SJSA1 (cell line): ENCODE measurements at regions not wholly inside any gene's neighbourhood (a gene's known extent, or its start where the extent isn't known, plus 50 kb on each side); places are given as distances from the start of the nearest gene placed in this dataset.
"Not testable (repeated sequence)": the region's sequence is repeated elsewhere in the genome, so short reads cannot be mapped to it uniquely, and the experiment has no call there.

Source experiments
- DNase-seq, 2 experiments: peaks; one replicate each; pipeline ENCODE4 v3.0.0-alpha.2; 2015 to 2020; ENCODE audit warnings: low spot score in 2 of 2, low read depth in 1 of 2
- H3K27ac ChIP-seq: fragments of 250-450 bp; sonication (Bioruptor Pico); 2 replicates; pipeline ENCODE4 v1.5.1; 2020; ENCODE audit warnings: mild to moderate bottlenecking, moderate library complexity
- H3K27me3 ChIP-seq: fragments of 250-450 bp; sonication (Bioruptor Pico); replicated peaks from 2 replicates; pipeline ENCODE4 v1.5.1; 2020; ENCODE audit warnings: mild to moderate bottlenecking, moderate library complexity
- H3K36me3 ChIP-seq: fragments of 250-450 bp; sonication (Bioruptor Pico); 2 replicates; pipeline ENCODE4 v1.5.1; 2020; ENCODE audit warnings: mild to moderate bottlenecking
- H3K4me1 ChIP-seq: fragments of 250-450 bp; sonication (Bioruptor Pico); replicated peaks from 2 replicates; pipeline ENCODE4 v1.6.1; 2021; ENCODE audit warnings: mild to moderate bottlenecking
- H3K4me3 ChIP-seq: fragments of 250-450 bp; sonication (Bioruptor Pico); 2 replicates; pipeline ENCODE4 v1.5.1; 2020; ENCODE audit warnings: mild to moderate bottlenecking
- H3K9me3 ChIP-seq: fragments of 250-450 bp; sonication (Bioruptor Pico); replicated peaks from 2 replicates; pipeline ENCODE4 v1.5.1; 2020; ENCODE audit warnings: mild to moderate bottlenecking

DNA sequence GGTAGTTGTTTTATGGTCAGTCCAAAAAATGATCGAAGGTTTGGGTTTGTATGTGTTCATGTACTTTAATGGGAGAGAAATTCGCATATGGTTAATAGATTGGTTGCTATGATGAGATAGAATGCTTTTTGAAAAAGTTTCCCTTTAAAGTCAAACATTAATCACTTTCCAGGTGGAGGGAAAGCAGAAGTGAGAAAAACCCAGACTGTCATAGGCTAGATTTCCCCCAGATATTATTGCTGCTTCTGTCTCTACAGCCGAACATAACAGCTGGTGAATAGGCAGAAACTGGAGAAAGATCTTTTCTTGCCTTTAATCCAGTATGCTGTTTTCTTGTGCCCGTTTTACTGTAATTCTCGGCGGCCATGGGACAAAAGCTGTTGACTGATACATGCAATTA, 287.6 kb downstream of the SOX2 start:
- Histone ChIP-seq H3K4me1 (no peaks in the 10 kb centered on the region), H3K9me3 (no peaks in the 10 kb centered on the region), H3K36me3 (no peaks in the 10 kb centered on the region), H3K27ac (no peak overlapping the region), H3K4me3 (no peak overlapping the region), H3K27me3 (no peaks in the 10 kb centered on the region)
- no peak for DNase-seq

DNA sequence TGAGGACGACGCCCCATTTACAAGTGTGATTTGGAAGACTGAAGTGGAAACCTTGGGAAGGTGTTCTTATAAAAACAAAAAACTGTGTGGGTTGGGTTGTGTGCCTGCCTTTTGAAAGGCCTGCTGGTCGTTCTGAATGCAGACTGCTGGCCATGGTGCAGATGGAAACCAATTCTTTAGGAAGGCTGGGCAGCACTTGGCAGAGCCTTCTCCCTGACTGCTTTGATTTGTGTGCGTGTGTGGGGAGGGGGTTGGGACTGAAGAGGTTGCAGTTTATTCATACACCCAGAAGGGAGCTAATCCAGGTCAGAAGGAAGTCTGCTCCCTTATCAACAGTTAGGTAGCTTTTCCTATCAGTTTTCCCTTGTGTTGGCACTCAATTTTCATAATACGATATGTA, 288.7 kb downstream of the SOX2 start:
- no peak for DNase-seq
- no peaks in the 10 kb centered on the region for H3K27me3 ChIP-seq
- no peaks in the 10 kb centered on the region for H3K36me3 ChIP-seq
- H3K4me1 ChIP-seq = no peaks in the 10 kb centered on the region
- no peaks in the 10 kb centered on the region for H3K9me3 ChIP-seq
- no peak overlapping the region for H3K27ac ChIP-seq
- no peak overlapping the region for H3K4me3 ChIP-seq

DNA sequence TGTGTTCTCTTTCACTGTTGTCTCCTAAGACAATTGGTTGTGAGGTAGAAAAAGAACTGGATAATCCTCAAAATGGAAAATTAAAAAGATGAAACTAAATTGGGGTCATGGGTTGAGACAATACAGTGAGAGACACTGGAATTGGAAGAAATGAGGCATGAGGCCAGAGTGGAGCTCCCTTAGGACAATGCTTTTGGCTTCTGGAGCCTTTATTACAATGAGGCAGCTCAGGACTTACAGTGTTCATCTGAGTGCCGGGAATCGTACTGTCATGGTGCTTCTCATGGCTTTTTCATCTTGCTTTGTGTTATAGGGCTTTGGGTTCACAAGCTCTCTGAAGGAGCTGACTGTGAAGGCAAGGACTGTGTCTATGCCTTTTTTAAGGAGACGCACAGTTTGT, 293.5 kb downstream of the SOX2 start:
- H3K4me1 ChIP-seq = no peaks in the 10 kb centered on the region
- no peaks in the 10 kb centered on the region for H3K9me3 ChIP-seq
- DNase-seq = no peak
- H3K27me3 ChIP-seq = no peaks in the 10 kb centered on the region
- H3K4me3 ChIP-seq = no peak overlapping the region
- no peak overlapping the region for H3K27ac ChIP-seq
- H3K36me3 ChIP-seq = no peaks in the 10 kb centered on the region

DNA sequence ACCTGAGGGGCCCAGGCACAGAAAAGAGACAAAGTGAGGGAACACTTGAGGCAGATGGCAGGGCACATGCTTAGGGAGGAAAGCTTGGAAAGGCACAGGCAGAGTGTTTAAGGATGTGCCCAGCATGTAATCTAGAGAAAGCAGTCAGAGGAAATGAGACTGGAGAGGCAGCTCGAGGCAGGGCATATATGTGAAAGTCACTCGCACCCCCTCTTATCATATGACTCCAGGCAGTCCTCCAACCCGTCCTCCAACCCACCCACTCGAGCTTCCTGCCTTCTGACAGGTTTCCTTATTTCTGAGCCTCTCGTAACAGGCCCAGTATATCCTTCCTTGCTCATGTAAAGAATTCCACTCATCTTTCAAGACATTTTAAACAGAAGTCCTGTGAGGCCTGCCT, 294.0 kb downstream of the SOX2 start:
- Histone ChIP-seq H3K4me1 (no peaks in the 10 kb centered on the region), H3K4me3 (no peak overlapping the region), H3K27ac (no peak overlapping the region), H3K36me3 (no peaks in the 10 kb centered on the region), H3K27me3 (no peaks in the 10 kb centered on the region), H3K9me3 (no peaks in the 10 kb centered on the region)
- DNase-seq = no peak

- Histone ChIP-seq H3K4me1 (no peaks in the 10 kb centered on the region), H3K27ac (no peak overlapping the region), H3K9me3 (no peaks in the 10 kb centered on the region), H3K4me3 (no peak overlapping the region), H3K36me3 (no peaks in the 10 kb centered on the region), H3K27me3 (no peaks in the 10 kb centered on the region)
- no peak for DNase-seq
These were observed 294.7 kb downstream of the SOX2 start for GRCh38 chr3:182006431-182006830.

GRCh38 chr3:182007441-182007840, 295.7 kb downstream of the SOX2 start:
- H3K4me3 ChIP-seq = no peak overlapping the region

GRCh38 chr3:182018361-182018760, 306.6 kb downstream of the SOX2 start:
- no peaks in the 10 kb centered on the region for H3K27me3 ChIP-seq
- H3K4me1 ChIP-seq = no peaks in the 10 kb centered on the region
- no peak overlapping the region for H3K27ac ChIP-seq
- no peaks in the 10 kb centered on the region; the same call in 1 of the 2 replicates for H3K9me3 ChIP-seq
- H3K4me3 ChIP-seq = no peak overlapping the region
- no peaks in the 10 kb centered on the region for H3K36me3 ChIP-seq
- DNase-seq = no peak

More at GRCh38 chr3:182007441-182007840, 295.7 kb downstream of the SOX2 start:
- Histone ChIP-seq H3K27me3 (no peaks in the 10 kb centered on the region), H3K27ac (no peak overlapping the region), H3K36me3 (no peaks in the 10 kb centered on the region), H3K9me3 (no peaks in the 10 kb centered on the region), H3K4me1 (no peaks in the 10 kb centered on the region)
- DNase-seq = no peak

GRCh38 chr3:182019926-182020325, 308.2 kb downstream of the SOX2 start:
- Histone ChIP-seq H3K27me3 (no peaks in the 10 kb centered on the region), H3K4me3 (no peak overlapping the region), H3K27ac (no peak overlapping the region), H3K9me3 (no peaks in the 10 kb centered on the region; the same call in 1 of the 2 replicates), H3K4me1 (no peaks in the 10 kb centered on the region), H3K36me3 (no peaks in the 10 kb centered on the region)
- no peak for DNase-seq

DNA sequence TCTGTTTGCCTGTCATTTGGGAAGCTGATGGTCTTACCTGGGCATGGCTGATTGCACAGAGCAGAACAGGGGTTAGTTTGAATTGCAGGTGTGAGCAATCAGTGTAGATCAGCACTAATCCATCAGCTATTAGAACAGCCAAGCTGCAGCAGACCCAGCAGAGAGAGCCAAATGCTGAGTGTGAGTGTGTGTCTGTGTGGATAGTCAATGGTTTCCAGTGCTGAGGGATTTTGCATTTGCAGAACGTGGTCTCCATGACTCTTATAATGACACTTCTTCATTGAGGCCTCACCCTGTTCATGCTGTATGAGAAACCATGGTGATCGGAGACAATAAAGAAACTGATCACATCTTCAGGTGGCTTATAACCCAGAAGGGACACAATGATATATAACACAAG, 312.1 kb downstream of the SOX2 start:
- Histone ChIP-seq H3K9me3 (no peaks in the 10 kb centered on the region), H3K4me1 (peaks cover 9% of the 10 kb centered on the region; the same call in 1 of the 2 replicates), H3K27ac (no peak overlapping the region), H3K36me3 (no peaks in the 10 kb centered on the region), H3K4me3 (no peak overlapping the region), H3K27me3 (no peaks in the 10 kb centered on the region)
- DNase-seq = no peak

DNA sequence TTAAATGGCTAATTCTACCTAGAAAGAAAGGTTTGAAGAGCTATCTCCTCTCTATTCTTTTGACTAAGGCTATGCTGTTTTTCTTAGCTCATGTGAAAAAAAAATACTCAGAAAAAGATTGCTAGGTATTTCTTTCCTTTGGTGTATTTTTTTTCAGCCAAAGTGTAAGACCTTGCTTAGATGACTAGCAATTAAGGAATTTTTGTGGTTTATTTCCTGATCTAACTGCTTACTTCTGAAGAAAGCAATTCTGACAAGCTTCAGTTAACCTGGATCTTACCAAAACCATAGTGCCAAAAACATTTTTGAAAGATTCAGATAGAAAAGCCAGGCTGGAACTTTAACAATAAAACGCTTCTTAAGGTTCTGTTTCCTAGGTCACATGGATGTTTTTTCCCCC, 315.6 kb downstream of the SOX2 start:
- DNase-seq = peak in 1 of 2 experiments; percentile 26
- Histone ChIP-seq H3K9me3 (no peaks in the 10 kb centered on the region), H3K27ac (peak overlapping the region; percentile 25; the same call in 1 of the 2 replicates)

GRCh38 chr3:182028081-182028480, 316.4 kb downstream of the SOX2 start:
- H3K27ac ChIP-seq = no peak overlapping the region
- no peak overlapping the region for H3K4me3 ChIP-seq
- H3K9me3 ChIP-seq = no peaks in the 10 kb centered on the region
- H3K4me1 ChIP-seq = peaks cover 9% of the 10 kb centered on the region; the same call in 1 of the 2 replicates
- no peaks in the 10 kb centered on the region for H3K36me3 ChIP-seq
- DNase-seq = no peak
- no peaks in the 10 kb centered on the region for H3K27me3 ChIP-seq

More for the DNA sequence above, 315.6 kb downstream of the SOX2 start:
- peaks cover 9% of the 10 kb centered on the region; the same call in 1 of the 2 replicates for H3K4me1 ChIP-seq
- H3K36me3 ChIP-seq = no peaks in the 10 kb centered on the region
- H3K27me3 ChIP-seq = no peaks in the 10 kb centered on the region
- no peak overlapping the region for H3K4me3 ChIP-seq

GRCh38 chr3:182034231-182034630, 322.5 kb downstream of the SOX2 start:
- not testable (repeated sequence) for H3K9me3 ChIP-seq, H3K27ac ChIP-seq, H3K36me3 ChIP-seq, H3K4me1 ChIP-seq, H3K4me3 ChIP-seq, H3K27me3 ChIP-seq
- peak in 1 of 2 experiments; percentile 2 for DNase-seq

DNA sequence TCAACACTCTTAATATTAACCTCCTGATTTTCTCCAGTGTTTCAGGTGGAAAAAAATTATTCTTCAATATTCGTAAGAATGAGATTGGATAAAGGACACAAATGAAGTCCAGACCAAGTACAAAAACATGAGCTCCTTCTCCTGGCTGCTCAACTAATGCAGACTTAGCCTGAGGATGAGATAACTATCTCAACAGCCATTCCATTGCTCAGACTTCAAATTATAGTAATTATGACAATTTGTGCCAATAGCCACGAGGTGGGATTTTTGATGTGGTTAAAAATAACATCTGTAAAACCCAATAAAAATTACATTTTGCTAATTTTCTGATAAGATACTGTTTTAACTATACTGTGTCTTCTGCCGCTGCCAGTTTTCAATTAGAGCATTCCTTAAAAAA, 323.6 kb downstream of the SOX2 start:
- Histone ChIP-seq H3K4me3 (no peak overlapping the region), H3K27me3 (no peaks in the 10 kb centered on the region), H3K27ac (no peak overlapping the region), H3K9me3 (no peaks in the 10 kb centered on the region), H3K4me1 (no peaks in the 10 kb centered on the region), H3K36me3 (no peaks in the 10 kb centered on the region)
- no peak for DNase-seq

GRCh38 chr3:182036382-182036781, 324.7 kb downstream of the SOX2 start:
- H3K36me3 ChIP-seq = no peaks in the 10 kb centered on the region
- no peaks in the 10 kb centered on the region for H3K4me1 ChIP-seq
- H3K9me3 ChIP-seq = no peaks in the 10 kb centered on the region
- no peaks in the 10 kb centered on the region for H3K27me3 ChIP-seq
- H3K4me3 ChIP-seq = no peak overlapping the region
- no peak for DNase-seq
- H3K27ac ChIP-seq = no peak overlapping the region

- H3K4me3 ChIP-seq = no peak overlapping the region
- H3K4me1 ChIP-seq = no peaks in the 10 kb centered on the region
- no peaks in the 10 kb centered on the region for H3K27me3 ChIP-seq
- no peaks in the 10 kb centered on the region for H3K9me3 ChIP-seq
- DNase-seq = no peak
- no peaks in the 10 kb centered on the region for H3K36me3 ChIP-seq
- H3K27ac ChIP-seq = no peak overlapping the region
These were observed 330.1 kb downstream of the SOX2 start for GRCh38 chr3:182041668-182042291.
